ENCODE measurements at regions not wholly inside any gene's neighbourhood (a gene's known extent, or its start where the extent isn't known, plus 50 kb on each side); places are given as distances from the start of the nearest gene placed in this dataset.

DNA sequence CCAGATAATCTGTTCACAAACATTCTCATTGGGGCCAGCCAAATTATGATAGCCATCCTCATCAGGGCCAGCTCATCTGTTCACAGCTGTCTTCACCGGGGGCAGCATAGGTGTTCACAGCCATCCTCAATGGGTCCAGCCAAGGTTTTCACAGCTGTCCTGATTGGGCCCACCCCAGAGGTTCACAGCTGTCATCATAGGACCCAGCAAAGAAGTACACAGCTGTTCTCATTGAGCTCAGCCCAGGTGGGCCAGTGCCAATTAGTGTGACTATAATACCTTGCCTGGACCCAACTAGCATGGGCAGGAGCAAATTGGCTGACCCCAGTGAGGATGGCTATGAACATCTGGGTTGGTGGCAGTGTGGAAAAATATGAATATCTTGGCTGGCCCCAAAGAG is 1166.0 kb downstream of the UQCRFS1 start:
- no peak for DNase-seq (ENCODE audit: low read depth)

GRCh38 chr19:28045621-28046020 is 1167.3 kb downstream of the UQCRFS1 start:
- DNase-seq (ENCODE audit: low read depth) = no peak

GRCh38 chr19:28044477-28044876 is 1168.5 kb downstream of the UQCRFS1 start:
- DNase-seq (ENCODE audit: low read depth) = no peak

DNA sequence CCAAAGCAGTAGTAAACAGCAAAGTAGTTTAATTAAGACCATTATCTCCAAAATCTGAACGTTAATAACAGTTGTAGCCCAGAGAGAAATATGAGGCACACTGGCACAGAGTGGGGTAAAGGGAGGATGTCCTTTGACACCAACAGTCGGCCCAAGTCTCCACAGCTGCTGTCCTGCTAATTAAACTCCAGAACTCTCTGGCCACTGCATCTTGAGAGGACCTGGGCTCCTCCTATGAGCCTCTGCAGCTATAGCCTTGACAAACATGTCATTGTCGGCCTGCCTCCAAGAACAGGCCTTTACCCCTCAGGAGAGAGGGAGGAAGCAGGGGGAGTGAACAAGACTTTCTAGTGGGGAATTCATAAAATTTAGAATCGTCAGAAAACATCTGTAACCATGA is 1170.4 kb downstream of the UQCRFS1 start:
- DNase-seq (ENCODE audit: low read depth) = no peak

- DNase-seq (ENCODE audit: low read depth) = no peak
Measured at GRCh38 chr19:28039677-28040381, 1173.1 kb downstream of the UQCRFS1 start.

GRCh38 chr19:28037186-28037585 is 1175.8 kb downstream of the UQCRFS1 start:
- DNase-seq (ENCODE audit: low read depth) = no peak

DNA sequence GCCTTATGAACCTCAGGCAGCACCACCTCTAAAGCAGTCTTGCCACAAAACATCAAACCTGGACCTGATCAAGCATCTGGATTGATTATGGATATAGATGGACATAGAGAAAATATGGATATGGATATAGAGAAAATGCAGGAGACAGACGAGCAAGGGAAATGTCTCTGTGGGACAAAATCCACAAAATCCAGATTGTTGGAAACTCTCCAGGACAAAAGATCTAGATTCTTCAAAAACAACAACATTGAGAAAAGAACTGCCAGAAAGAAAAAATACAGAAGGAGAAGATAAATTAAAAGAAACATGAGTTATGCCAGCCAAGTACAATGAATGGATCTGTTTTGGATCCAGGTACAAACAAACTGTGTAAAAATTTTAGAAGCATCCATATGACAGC is 1176.5 kb downstream of the UQCRFS1 start:
- DNase-seq (ENCODE audit: low read depth) = no peak

DNA sequence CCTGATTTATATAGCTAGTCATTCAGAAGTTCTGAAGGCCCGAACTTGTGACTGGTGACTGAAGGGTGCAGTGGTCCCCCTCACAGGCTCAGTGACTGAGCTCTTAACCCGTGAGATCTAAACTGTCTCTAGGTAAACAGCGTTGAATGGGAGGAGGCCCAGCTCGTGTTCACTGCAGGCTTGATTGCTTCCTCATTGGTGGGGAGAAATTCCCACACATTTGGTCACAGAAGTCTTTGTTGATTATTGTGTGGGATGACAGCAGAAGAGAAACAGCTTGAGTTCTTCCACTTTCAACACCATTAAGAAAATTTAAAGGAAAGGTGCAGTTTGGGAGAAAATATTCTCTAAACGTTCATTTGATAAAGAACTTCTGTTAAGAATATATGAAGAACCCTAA is 1178.0 kb downstream of the UQCRFS1 start:
- DNase-seq (ENCODE audit: low read depth) = no peak

DNA sequence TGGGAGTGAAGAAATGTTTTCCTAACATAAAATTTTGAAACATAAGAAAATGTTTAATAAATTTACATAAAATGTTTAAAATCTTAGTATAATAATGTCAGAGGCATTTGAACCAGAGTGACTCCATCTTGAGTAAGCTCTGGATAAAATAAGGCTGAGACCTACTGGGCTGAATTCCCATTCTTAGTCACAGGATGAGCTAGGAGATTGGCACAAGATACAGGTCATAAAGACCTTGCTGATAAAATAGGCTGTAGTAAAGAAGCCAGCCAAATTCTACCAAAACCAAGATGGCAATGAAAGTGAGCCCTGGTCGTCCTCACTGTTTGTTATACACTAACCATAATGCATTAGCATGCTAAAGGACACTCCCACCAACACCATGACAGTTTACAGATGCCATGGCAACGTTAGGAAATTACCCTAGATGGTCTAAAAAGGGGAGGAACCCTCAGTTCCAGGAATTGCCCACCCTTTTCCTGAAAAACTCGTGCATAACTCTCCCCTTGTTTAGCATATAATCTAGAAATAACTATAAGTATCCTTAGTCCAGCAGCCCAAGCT is 1184.0 kb downstream of the UQCRFS1 start:
- DNase-seq (ENCODE audit: low read depth) = no peak

DNA sequence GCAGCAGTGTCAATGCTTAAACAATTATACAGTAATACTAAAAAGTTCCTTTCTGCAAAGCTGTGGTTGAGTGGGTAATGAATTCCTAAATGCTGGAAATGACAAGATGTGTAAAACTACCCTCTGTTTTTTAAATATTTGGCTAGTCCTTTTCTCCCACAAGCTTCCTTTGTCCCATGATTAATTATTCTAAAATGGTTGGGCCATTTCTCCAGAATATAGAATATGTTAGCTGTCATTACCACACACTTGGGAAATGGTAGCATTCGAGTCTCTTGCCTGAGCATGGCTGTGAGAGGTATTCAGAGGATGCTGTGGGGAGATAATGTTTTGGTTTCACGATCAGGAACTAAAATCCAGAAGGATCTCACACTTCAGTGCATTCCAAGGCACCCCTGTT is 1185.8 kb downstream of the UQCRFS1 start:
- DNase-seq (ENCODE audit: low read depth) = no peak

- DNase-seq (ENCODE audit: low read depth) = no peak
Measured at GRCh38 chr19:28026636-28027035, 1186.3 kb downstream of the UQCRFS1 start.

- no peak for DNase-seq (ENCODE audit: low read depth)
Measured at GRCh38 chr19:28024920-28025319, 1188.0 kb downstream of the UQCRFS1 start.

DNA sequence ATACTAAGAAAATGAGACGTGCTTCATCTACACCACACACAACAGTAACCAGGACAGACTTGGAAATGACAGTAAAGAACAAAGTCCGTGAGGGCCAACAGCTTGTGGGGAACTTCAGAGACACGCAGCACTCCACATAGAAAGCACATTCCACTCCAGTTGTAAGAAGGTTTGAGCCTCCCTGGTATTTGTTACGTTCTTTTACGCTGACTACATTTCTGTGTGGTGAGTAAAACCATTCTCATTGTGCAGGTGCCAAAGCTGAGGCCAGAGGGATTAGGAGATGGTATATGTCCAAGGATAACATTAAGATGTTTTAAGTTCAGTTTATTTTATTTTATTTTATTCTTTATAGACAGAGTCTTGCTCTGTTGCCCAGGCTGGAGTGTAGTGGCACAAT is 1189.9 kb downstream of the UQCRFS1 start:
- no peak for DNase-seq (ENCODE audit: low read depth)

GRCh38 chr19:28022506-28022905 is 1190.4 kb downstream of the UQCRFS1 start:
- DNase-seq (ENCODE audit: low read depth) = no peak

DNA sequence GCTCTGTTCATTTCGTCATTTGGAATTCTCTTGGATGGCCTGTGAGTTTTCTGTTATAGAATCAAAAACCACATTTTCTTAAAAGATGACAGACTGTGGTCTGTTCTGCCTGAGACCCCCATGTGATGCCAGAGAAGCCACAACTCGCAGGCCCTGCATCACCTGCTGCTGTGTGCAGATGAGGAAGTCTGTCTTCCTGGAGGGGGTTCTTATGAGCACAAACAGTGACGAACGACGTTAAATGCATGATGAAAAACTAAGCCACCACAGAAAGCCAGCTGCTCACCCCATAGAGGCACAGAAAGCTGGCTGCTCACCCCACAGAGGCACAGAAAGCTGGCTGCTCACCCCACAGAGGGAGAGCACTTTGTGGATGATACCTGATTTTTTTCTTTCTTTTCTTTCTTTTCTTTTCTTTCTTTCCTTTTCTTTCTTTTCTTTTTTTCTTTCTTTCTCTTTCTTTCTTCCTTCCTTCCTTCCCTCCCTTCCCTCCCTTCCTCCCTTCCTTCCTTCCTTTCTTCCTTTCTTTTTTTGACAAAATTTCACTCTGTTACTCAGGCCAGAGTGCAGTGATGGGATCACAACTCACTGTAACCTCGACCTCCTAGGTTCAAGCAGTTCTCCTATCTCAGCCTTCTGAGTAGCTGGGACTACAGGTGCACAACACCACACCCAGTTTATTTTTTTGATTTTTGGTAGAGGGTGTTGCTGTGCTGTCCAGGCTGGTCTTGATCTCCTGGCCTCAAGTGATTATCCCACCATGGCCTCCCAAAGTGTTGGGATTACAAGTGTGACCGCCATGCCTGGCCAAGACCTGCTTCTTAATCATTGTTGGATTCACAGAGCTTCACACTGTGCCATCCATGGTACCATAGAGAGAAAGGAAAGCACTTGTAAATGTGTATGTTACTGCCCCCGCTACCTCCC is 1191.4 kb downstream of the UQCRFS1 start:
- no peak for DNase-seq (ENCODE audit: low read depth)

- no peak for DNase-seq (ENCODE audit: low read depth)
Measured at GRCh38 chr19:28020619-28021258, 1192.2 kb downstream of the UQCRFS1 start.

- no peak for DNase-seq (ENCODE audit: low read depth)
Measured at GRCh38 chr19:28019901-28020300, 1193.0 kb downstream of the UQCRFS1 start.

GRCh38 chr19:28019371-28019770 is 1193.6 kb downstream of the UQCRFS1 start:
- DNase-seq (ENCODE audit: low read depth) = no peak

DNA sequence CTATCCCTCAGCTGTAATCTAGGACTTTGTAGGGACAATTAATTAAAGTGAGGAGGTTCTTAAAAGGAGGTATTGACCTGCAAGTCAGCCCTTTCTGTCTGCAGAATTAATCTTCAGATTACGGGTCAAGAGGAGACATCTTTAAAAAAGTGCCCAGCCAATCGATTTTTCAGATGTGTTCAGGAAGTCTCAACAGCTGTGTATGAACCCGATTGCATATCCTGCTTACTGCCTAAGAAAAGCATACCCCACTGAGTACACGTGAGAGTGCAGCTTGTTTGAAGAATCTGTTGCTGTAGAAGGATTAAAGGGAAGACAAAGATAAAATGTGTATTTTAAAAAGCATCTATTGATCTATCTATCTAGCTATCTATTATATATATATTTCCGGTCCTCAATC is 1194.5 kb downstream of the UQCRFS1 start:
- DNase-seq (ENCODE audit: low read depth) = no peak

DNA sequence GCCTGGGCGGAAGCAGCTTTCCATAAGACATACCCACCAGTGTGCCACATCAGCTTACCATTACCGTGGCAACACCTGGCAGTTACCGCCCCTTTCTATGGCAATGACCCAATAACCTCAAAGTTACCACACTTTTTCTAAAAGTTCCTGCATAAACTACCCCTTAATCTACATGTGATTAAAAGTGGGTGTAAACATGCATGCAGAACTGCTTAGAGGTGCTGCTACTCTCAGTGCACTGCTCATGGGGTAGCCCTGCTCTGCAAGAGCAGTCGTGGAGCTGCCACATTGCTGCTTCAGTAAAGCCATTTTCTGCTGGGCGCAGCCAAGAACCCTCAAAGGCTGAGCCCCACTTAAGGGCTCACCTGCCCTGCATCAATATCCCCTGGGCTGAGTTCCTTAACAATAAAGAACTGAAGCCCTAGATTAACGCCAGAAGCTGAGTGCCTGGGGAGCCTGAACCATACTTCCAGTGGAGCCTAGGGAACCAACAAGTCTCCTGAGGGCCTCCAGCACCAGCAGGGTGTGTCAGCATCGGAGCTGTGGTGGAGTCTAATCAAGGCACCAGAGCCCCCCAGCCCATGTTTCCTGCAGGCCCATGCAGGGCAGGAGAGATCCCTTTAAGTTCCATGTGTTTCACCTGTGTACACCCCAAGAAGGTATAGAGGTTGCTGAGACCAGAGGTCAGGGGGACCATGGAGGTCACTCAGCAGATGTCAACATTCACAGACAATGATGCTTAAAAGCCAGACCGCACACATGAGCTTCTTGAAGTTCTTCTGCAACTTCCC is 1198.1 kb downstream of the UQCRFS1 start:
- no peak for DNase-seq (ENCODE audit: low read depth)

- DNase-seq (ENCODE audit: low read depth) = no peak
Measured at GRCh38 chr19:28012361-28012760, 1200.6 kb downstream of the UQCRFS1 start.

All from myocyte (in vitro differentiated cells).